ENCODE measurements at regions not wholly inside any gene's neighbourhood (a gene's known extent, or its start where the extent isn't known, plus 50 kb on each side); places are given as distances from the start of the nearest gene placed in this dataset.

DNA sequence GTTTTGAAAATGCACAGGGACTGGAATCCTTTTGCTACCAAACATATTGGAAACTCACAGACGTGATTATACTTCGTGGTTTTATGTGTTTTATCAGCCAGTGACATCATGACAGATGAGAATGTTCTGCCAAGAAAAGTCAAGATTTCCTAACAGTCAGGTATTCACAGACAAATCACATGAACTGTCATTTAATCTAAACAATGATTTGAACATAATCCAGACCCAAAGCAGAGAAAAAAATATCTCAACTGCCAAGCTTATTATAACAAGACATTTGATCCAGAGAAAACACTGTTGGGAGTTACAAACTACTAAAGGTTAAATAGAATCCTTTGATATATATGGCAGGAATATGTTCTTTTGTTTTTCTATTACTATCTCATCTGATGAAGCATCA lies 635.9 kb upstream of the FRG1 start:
- no peak overlapping the region for H3K4me3 ChIP-seq (ENCODE audit: low read depth, low read length)

DNA sequence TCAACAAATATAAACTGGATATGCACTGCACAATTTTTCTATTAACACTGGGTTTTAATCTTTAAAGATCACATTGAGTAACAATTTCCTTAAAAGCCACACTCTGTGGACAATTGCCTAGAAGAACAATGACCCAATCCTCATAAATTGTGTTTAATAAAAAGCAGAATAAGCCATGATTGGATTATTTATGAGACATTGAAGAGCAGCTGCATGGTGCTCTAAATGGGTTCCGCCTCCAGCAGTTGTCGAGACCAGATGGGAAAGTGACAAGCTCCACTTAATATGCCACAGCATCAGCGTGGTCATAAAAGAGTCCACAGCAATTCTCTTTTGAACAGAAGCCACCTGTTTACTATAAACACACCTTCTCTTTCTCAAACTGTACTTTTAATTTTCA lies 635.2 kb upstream of the FRG1 start:
- H3K4me3 ChIP-seq (ENCODE audit: low read depth, low read length) = no peak overlapping the region

DNA sequence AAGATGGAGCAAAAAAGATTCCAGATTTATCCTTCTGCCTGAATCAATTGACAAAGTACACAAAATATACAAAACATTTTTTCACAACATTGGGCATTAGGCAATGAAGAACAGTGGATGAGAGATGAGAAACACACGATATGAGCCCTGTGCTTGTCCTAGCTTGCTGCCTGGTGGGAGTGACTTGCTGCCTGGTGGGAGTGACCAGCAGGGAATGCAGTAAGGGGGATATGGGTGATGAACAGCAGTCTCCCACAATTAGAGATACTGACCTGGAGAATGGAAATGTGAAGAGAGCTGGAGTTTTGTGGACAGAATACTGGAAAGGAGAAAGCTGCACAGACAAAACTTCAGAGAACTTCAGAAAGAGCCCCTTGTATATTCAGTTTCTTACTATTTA lies 629.4 kb upstream of the FRG1 start:
- no peak overlapping the region for H3K4me3 ChIP-seq (ENCODE audit: low read depth, low read length)

DNA sequence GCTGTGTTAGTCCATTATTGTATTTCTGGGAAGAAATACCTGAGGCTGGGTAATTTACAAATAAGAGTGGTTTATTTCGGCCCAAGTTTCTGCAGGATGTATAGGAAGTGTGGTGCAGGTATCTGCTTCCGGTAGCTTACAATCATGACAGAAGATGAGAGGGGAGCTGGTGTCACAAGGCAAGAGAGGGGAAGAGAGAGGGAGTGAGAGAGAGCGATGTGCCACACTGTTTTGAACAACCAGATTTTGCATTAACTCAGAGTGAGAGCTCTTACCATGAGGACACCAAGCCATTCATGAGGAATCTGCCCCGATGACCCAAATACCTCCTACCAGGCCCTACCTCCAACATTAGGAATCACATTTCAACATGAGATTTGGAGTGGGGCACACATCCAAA lies 627.6 kb upstream of the FRG1 start:
- no peak overlapping the region for H3K4me3 ChIP-seq (ENCODE audit: low read depth, low read length)

DNA sequence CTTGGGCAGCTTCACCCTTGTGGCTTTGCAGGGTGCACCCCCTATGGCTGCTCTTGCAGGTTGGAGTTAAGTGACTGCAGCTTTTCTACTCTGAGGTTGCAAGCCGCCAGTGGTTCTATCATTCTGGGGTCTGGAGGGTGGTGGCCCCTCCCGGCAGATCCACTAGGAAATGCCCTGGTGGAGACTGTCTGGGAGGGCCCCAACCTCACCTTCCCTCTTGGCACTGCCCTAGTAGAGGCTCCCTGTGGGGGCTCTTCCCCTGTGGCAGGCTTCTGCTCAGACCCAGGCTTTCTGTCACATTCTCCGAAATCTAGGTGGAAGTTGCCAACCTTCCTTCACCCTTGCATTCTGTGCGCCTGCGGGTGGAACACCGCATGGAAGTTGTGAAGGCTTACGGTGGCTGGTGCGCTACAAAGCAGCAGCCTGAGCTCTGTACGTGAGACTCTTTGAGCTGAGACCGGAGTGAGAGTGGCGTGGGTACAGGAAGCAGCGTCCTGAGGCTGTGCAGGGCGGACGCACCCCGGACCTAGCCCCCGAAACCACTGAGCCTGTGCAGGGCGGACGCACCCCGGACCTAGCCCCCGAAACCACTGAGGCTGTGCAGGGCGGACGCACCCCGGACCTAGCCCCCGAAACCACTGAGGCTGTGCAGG lies 626.7 kb upstream of the FRG1 start:
- H3K4me3 ChIP-seq (ENCODE audit: low read depth, low read length) = no peak overlapping the region

DNA sequence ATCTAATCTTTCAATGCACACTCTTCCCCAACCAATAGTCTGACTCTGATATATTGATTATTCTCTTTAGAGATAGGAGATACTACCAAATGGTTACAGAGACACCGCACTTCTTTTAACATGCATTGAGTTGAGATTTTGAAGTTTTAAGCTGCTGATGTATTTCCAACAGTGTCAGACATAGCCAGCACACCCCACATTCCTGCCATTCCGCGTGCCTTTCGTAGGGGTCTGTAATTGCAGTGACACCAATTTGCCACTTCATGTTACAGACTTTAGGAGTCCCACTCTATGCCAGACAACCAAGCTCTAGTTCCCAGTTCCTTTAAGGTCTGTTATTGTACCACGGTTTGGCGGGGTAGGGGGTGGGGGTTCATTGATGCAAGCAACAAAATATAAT lies 618.2 kb upstream of the FRG1 start:
- no peak overlapping the region for H3K4me3 ChIP-seq (ENCODE audit: low read depth, low read length)

DNA sequence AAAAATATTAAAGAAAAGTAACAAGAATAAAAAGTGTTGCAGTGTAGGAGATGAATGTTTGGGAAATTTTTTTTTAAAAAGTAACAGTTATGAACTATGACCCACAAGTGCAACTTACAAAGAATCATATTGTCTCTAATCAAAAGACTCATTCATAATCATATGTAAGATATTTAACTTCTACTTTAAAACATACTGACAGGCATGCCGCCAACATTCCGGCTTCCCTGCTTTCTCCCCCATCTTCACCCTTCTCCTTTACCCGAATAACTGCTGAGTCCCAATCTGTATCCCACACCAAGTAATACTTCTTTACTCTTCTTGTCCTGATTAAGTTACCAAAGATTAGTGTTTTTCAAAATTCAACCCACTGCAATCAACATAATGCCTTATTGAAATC lies 598.8 kb upstream of the FRG1 start:
- no peak overlapping the region for H3K4me3 ChIP-seq (ENCODE audit: low read depth, low read length)

DNA sequence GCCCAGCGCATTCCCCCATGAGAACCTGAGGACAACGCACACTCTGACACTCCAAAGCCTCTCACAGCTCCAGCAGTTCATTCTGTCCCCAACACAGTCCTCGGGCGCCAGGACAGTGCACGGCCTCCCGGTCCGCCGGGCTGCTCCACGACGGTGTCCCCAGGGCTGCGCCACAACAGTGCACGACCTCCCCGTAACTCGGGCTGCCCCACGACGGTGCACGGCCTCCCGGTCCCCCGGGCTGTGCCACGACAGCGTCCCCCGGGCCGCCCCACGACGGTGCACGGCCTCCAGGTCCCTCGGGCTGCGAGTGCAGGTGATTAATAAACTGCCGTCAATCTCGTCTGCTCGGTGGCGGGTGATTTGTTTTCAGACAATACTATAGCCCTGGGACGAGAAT lies 585.1 kb upstream of the FRG1 start:
- no peak overlapping the region for H3K4me3 ChIP-seq (ENCODE audit: low read depth, low read length)

DNA sequence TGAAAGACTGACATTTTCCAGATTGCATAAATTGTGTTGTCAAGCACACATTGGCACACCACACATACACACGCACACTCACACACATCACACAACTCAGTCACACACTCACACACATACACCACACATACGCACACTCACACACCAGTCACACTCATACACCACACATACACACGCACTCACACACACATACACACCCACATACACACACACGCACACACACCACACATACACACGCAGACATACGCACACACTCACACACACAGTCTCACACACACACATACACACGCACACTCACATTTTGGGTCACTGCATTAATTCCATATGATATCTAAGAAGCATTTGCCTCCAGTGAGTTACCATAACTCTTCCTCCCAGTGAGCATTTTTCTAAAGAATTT lies 578.3 kb upstream of the FRG1 start:
- no peak overlapping the region for H3K4me3 ChIP-seq (ENCODE audit: low read depth, low read length)

DNA sequence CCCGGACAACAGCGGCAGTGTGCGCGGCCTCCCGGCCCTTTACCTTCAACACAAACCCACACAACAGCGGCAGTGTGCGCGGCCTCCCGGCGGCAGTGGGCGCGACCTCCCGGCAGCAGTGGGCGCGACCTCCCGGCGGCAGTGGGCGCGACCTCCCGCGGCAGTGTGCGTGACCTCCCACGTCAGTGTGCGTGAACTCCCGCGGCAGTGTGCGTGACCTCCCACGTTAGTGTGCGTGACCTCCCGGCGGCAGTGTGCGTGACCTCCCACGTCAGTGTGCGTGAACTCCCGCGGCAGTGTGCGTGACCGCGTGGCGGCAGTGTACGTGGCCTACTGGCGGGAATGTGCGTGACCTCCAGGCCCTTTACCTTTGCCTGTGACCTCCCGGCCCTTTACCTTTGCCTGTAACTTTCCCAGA lies 576.6 kb upstream of the FRG1 start:
- no peak overlapping the region for H3K4me3 ChIP-seq (ENCODE audit: low read depth, low read length)

DNA sequence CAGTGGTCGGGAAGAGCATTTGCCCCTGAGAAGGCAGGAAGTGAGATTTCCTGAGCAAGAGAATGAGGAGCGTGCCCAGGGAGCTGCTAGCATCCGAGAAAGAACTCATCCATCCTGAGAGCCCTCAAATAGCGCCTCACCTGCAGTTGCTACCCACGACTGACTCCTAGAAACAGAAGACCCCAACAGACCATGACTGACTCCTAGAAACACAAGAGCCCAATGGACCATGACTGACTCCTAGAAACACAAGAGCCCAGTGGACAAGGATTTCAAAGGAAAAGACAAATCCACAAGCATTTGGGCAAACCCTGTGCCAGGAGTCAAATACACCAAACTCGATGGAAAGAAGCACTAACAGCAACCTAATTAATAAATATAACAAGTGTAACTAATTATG lies 575.2 kb upstream of the FRG1 start:
- H3K4me3 ChIP-seq (ENCODE audit: low read depth, low read length) = no peak overlapping the region

DNA sequence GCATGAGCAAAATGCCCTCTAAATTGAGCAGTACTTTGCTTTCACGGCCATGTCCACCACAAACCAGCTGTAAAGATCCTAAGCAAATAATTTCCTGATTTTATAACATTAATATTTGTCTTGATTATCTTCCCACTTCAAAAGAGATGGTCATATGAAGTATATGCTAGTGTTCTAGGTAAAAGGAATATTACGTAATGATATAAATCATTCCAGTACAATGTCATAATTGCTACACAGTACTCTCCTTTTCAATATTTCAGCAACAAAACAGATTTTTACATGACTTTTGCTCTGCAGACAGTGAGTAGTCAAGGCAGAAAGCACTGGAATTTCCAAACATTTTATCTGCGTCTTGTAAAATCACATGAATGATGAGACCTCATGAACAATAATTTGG lies 572.8 kb upstream of the FRG1 start:
- no peak overlapping the region for H3K4me3 ChIP-seq (ENCODE audit: low read depth, low read length)

DNA sequence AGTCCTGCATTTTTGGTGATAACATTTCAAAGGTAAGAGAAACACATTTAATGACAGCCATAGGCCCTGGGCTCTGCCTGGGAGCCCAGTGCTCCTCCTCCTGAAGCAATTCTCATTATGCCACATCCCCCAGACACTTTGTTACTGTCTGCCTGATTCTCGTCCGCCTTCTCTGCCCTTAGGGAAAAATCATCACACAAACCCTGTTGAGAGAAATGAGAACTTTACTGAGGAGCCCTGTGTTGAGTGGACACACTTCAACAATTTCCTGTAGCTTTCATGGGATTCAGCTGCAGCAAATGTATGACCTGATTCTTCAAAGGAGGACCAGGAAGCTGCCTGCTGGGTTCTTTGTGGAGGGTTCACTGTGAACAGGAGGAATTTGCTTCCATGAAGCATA lies 566.5 kb upstream of the FRG1 start:
- H3K4me3 ChIP-seq (ENCODE audit: low read depth, low read length) = no peak overlapping the region

DNA sequence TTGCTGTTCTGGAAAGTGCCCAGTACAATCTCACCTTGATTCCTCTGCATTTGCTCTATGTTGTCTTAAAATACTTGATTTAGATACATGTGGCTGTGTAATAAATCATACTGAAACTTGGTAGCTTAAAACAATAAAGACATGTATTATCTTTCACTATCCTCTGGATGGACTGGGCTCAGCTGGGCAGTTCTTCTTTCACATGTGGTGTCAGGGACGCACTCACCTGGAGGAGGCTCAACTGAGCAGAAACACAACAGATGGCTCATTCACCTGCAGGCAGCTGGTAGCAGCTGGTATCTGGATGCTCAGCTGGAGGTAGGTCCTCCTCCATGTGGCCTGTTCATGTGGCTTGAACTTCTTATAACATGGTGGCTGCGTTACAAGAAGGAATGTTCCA lies 563.8 kb upstream of the FRG1 start:
- H3K4me3 ChIP-seq (ENCODE audit: low read depth, low read length) = no peak overlapping the region

DNA sequence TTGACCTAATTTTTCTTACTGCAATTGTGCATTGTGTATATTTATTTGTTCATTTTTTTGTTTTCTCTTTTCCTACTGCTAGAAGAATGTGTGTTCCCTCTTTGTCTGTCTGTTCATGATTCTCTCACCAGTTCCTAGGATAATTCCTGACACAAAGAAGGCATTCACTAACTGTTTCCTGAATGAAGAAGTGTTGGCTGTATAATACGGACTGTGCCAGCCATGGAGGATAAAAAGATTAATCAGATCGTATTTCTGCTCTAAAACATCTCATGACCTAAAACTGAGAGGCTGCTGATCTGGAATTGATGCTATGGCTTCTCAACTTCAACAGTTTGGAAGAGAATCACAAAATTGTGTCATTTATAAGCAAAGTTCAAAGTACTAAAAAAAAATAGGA lies 563.1 kb upstream of the FRG1 start:
- H3K4me3 ChIP-seq (ENCODE audit: low read depth, low read length) = no peak overlapping the region

DNA sequence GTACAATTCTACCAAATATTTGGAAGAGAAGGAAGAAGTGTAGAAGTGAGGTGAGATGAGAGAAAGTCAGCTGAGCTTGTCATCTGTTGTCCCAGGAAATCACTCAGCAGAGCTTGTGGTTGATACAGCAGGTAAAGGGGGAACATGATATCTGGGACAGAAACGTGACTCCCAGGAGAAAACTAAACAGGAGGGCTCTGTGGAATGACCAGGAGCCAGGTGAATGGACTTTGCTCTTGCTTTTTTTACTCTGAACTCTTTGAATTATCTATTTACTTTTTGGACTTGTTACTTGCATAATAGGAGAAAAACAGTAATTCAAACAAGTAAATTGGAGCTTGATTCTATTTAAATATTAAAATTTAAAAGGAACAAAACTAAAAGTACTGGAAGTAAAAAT lies 555.6 kb upstream of the FRG1 start:
- no peak overlapping the region for H3K4me3 ChIP-seq (ENCODE audit: low read depth, low read length)

DNA sequence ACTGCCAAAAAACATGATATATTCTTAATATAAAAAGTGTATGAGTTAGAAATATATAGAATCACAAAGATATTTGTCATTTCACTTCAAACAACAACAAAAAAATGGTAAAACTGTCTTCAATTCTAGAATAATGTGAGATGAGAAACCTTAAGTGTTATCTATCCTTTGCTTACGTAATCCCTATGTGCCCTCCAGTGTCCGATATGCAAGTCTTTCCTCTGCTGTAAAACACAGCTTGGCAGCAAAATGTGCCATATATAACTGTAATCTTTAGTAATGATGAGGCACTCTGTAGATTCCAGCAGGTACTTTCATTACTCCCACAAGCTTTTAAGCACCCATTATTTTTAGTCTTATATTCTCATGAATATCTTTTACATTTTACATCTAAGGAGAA lies 555.1 kb upstream of the FRG1 start:
- H3K4me3 ChIP-seq (ENCODE audit: low read depth, low read length) = no peak overlapping the region

DNA sequence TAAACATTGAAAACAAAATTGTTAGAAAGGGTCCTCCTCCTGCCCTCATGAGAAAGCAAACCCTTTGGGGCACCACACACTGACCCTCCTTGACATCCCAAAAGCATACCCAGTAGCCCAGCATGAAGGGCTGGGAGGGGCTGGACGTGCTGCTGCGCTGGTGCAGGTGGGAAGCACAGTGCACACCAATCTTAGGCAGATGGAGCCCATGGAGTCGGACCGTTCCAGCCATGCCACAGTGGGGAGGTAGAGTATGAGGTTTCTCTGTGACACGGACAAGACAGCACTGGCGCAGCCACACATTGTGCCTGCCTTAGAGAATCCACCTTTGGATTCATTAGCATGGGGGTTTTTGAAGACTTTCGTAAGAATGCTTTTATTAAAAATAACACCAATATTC lies 544.2 kb upstream of the FRG1 start:
- H3K4me3 ChIP-seq (ENCODE audit: low read depth, low read length) = no peak overlapping the region

DNA sequence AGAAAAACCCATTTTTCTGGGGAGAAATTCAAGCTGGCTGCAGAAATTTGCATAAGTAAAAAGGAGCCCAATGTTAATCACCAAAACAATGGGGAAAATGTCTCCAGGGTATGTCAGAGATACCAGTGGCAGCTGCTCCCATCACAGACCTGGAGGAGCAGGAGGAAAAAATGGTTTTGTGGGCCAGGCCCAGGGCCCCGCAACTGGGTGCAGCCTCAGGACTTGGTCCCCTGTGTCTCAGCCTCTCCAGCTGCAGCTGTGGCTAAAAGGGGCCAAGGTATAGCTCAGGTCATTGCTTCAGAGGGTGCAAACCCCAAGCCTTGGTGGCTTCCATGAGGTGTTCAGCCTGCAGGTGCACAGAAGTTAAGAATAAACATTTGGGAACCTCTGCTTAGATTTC lies 536.4 kb upstream of the FRG1 start:
- H3K4me3 ChIP-seq (ENCODE audit: low read depth, low read length) = no peak overlapping the region

DNA sequence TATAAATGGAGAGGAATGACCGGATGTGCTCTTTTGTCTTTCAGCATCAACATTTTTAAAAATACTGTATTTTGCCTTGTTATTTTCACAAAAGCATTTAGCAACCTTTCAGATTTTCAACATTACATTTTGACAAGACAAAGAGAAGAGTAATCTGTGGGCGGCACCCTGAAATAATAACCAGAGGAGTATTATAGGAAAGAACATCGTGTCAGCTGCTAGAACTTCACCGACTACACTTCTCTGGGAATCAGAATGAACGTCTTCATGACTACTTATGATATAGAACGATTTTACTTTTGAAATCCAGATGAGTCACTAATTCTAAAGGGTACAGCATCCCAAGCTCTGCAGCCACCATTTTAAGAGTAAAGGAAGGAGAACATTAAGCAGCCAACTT lies 531.5 kb upstream of the FRG1 start:
- no peak overlapping the region for H3K4me3 ChIP-seq (ENCODE audit: low read depth, low read length)

DNA sequence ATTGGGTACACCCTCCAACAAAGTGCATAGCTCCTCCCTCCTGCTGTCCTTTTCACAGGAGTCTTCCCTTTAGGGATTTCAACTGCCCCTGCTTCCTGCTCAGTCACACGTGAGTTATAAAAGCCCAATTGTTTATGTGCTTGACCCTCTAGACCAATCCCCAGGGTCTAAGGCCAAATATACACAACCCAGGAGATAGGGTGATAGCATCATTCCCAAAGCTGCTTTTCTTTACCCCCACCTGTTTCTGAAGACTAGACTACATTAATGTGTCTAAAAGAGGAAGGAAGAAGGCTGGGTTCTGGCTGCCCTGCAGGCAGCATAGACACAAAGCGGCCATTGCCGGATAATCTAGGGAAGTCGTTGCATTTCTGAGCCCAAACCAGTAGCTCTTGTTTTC lies 526.7 kb upstream of the FRG1 start:
- no peak overlapping the region for H3K4me3 ChIP-seq (ENCODE audit: low read depth, low read length)

DNA sequence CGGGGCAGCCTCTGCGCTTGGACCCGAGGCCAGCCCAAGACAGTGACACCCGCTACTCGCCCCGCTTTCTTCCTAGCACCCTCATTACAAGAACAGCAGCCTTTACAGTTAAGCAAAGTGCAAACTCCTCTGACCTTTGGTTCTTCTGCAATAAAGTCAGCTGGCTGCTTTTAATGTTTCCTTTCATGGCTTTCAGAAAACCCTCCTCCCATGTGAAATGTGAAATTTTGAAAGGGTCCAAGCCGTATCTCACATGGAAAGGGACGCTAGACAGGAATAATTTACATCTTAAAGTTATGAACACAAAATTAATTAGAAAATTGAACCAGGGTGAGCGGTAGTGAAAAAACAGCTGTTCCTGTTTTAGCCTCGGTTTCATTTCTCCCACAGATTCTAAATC lies 520.1 kb upstream of the FRG1 start:
- H3K4me3 ChIP-seq (ENCODE audit: low read depth, low read length) = no peak overlapping the region

DNA sequence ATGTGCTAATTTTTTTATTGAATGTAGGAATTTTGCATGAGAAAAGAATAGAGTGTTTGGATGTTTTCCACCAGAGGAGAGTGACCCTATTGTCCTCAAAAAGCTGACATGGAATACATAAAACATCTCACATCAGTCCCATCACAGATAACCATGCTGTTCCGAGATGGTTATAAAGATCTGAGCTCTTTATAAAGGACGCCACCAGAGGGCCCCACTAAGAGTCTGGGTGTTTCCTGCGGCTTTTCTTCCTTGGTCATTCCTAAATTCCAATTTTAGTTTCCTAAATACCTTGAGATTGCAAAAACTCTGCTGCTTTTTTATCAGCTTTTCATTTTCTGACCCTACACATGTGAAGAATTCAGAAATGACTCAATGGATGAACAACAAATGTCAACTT lies 504.5 kb upstream of the FRG1 start:
- no peak overlapping the region for H3K4me3 ChIP-seq (ENCODE audit: low read depth, low read length)

DNA sequence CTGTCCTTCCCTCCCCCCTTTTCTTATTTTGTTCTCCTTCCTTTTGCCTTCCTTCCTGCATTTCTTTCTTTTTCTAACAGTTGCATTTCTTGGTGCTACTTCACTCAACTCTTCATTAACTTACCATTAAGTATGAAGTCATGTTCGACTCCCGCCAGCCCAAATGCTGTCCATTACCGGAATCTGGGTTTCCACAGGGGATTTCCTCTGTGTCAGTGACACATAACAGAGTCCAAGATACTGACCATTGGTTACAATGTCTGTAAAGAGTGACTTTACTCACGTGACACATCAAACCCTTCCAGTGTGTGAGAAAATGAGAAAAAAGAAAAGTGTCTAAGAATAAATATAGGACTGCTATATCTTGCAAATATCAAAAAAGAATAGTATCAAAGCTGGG lies 500.0 kb upstream of the FRG1 start:
- no peak overlapping the region for H3K4me3 ChIP-seq (ENCODE audit: low read depth, low read length)

Data from iPS-11a (cell line).